Ishikawa (cell line): ENCODE measurements at regions not wholly inside any gene's neighbourhood (a gene's known extent, or its start where the extent isn't known, plus 50 kb on each side); places are given as distances from the start of the nearest gene placed in this dataset.

Source experiments
- CEBPB ChIP-seq: IDR thresholded peaks from 2 replicates; pipeline ENCODE4 v1.6.1; 2012
- CREB1 ChIP-seq: IDR thresholded peaks from 2 replicates; pipeline ENCODE4 v1.6.1; 2012; ENCODE audit warnings: low read depth
- EGR1 ChIP-seq: IDR thresholded peaks from 2 replicates; pipeline ENCODE4 v1.6.1; 2012
- EP300 ChIP-seq: IDR thresholded peaks from 2 replicates; pipeline ENCODE4 v1.6.1; 2012; ENCODE audit warnings: borderline replicate concordance
- FOXM1 ChIP-seq: IDR thresholded peaks from 2 replicates; pipeline ENCODE4 v1.6.1; 2012; ENCODE audit warnings: low read depth, borderline replicate concordance
- MAX ChIP-seq: IDR thresholded peaks from 2 replicates; pipeline ENCODE4 v1.6.1; 2012
- NFIC ChIP-seq: IDR thresholded peaks from 2 replicates; pipeline ENCODE4 v1.6.1; 2012
- RAD21 ChIP-seq: IDR thresholded peaks from 2 replicates; pipeline ENCODE4 v1.6.1; 2012; ENCODE audit warnings: low read depth
- REST ChIP-seq: IDR thresholded peaks from 2 replicates; pipeline ENCODE4 v1.6.1; 2012; ENCODE audit warnings: low read depth, mild to moderate bottlenecking
- TAF1 ChIP-seq: IDR thresholded peaks from 2 replicates; pipeline ENCODE4 v1.6.1; 2012; ENCODE audit warnings: low read depth, mild to moderate bottlenecking
- TCF12 ChIP-seq: IDR thresholded peaks from 2 replicates; pipeline ENCODE4 v1.6.1; 2012; ENCODE audit warnings: low read depth
- TEAD4 ChIP-seq: IDR thresholded peaks from 2 replicates; pipeline ENCODE4 v1.6.1; 2012
- USF1 ChIP-seq: IDR thresholded peaks from 2 replicates; pipeline ENCODE4 v1.6.1; 2012
- YY1 ChIP-seq: IDR thresholded peaks from 2 replicates; pipeline ENCODE4 v1.6.1; 2012; ENCODE audit warnings: low read depth
- ZBTB7A ChIP-seq: IDR thresholded peaks from 2 replicates; pipeline ENCODE4 v1.6.1; 2012; ENCODE audit warnings: low read depth

DNA sequence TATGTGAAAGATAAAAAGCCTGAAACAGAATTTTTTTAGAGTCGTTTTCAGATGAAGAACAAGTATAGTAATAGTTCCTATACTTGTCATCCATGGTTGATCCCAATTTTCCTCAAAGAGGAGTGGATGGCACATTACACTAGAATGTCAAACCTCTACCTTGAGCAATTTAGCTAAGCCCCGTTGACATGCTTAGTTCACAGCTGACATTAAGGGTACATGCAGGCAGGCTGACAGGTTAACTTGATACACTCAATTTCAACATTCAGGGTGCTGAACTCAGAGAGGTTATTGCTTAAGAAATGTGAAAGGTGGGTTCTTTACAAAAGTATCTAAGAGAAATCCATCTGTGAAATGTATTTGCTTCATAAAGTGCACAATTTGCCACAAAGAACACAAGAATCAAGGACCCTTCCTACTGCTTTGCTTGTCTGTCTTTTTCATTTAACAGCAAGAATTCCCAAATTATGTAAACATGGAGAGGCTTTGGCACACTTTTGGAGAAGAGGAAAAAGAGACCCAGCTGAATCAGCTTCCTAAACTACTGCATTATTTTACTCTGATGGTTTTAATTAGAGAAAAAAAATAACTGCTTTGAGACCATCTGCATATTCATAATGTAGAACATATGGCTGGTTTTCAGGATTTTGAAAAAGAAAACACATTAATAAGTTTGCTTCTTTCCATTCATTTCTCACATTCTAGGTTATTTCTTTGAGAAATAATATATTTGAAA lies 122.5 kb upstream of the DDIT4L start:
- TF ChIP-seq RAD21 (no peak), TEAD4 (no peak)

DNA sequence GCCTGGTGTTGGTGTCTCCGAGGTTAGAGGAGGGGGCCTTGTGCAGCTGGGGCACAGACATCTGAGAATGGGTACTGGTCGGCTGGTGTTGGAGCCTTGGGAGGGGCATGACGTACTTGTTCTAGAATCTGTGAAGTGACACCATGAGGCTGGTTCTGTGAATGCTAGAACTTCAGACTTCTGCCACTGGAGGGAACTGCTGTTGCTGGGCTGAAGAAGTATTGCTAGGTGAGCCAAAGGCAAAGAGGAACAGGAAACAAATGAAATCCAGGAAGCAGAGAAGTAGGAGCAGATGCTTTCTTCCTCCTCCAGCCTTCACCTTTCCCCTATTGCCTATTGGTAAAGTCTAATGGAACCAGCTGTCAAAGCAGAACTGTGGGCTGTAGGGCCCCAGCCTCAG lies 120.9 kb upstream of the DDIT4L start:
- TF ChIP-seq TCF12 (no peak), RAD21 (peak; percentile 14; the same call in 1 of the 2 replicates)

DNA sequence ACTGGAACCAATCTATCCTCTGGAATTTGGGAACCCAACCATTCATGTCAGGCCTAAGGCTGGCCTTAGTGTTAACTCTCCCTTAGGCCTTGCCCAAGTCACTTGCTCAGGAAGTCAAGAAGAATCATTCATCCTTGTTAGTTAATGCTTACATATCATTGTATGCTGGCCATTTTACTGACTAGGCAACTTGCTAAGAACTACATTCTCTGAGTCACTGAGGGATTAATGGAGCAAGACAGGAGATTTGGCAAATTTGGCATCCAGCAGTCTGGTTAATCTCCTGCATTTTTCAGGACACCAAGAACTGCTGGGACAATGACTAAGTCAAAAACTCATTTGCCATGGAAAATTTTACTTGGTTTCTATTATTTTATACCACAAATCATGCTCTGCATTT lies 115.8 kb upstream of the DDIT4L start:
- no peak for TF ChIP-seq CEBPB
- no peak for TF ChIP-seq TEAD4
- no peak for TF ChIP-seq CREB1
- no peak for TF ChIP-seq USF1
- no peak for TF ChIP-seq EGR1
- no peak for TF ChIP-seq NFIC
- no peak for TF ChIP-seq YY1
- TF ChIP-seq ZBTB7A: no peak
- TF ChIP-seq EP300: no peak
- no peak for TF ChIP-seq FOXM1
- TF ChIP-seq MAX: no peak
- TF ChIP-seq TAF1: no peak
- no peak for TF ChIP-seq REST
- TF ChIP-seq RAD21: no peak
- TF ChIP-seq TCF12: no peak

DNA sequence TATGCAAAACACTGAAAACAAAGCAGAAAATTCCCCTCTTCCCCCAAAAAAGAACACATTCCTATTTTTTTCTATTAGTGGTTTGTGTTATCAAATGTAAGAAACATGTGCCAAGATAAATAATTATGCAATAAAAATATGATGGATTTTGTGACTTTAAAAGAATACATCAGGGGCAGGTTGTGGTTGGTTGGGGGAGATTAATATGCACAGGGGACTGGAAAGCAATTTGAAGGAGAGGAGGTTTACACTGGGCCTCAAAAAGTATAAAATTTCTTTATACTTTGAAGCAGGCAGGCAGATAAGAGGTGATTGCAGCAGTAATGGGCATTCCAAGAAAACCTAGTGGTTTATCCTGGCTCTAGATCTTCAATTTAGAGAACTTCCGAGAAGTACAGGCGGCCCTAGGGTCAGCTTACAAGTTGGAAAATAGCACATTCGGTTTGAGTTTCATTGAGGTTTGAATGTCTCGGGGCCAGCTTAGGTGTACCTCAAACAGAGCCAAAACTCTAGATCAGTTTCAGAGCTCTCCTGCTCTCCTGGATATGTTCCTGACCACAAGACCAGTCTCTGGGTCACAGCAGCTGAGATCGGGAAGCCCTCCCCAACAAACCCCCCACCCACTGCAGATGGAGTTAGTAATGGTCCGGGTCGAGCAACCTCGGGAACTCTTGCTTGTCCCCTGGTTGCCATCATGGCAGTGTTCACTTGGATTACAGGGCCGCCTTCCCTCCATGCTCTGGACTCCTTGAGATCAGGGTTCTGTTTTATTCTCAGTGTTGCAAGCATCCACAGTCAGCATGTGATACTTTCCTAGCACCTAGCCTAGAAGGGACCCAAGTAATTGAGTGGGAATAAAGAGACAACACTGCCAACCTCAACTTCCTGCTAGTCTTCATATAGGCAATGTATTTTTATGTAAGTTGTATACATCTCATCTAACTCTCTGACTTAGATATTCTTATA lies 112.1 kb upstream of the DDIT4L start:
- no peak for TF ChIP-seq REST
- no peak for TF ChIP-seq TCF12
- TF ChIP-seq NFIC: no peak
- TF ChIP-seq EGR1: no peak
- no peak for TF ChIP-seq ZBTB7A
- no peak for TF ChIP-seq TEAD4
- TF ChIP-seq MAX: no peak
- no peak for TF ChIP-seq YY1
- TF ChIP-seq EP300: no peak
- TF ChIP-seq RAD21: no peak
- TF ChIP-seq CEBPB: no peak
- no peak for TF ChIP-seq CREB1
- TF ChIP-seq USF1: no peak
- TF ChIP-seq FOXM1: no peak

DNA sequence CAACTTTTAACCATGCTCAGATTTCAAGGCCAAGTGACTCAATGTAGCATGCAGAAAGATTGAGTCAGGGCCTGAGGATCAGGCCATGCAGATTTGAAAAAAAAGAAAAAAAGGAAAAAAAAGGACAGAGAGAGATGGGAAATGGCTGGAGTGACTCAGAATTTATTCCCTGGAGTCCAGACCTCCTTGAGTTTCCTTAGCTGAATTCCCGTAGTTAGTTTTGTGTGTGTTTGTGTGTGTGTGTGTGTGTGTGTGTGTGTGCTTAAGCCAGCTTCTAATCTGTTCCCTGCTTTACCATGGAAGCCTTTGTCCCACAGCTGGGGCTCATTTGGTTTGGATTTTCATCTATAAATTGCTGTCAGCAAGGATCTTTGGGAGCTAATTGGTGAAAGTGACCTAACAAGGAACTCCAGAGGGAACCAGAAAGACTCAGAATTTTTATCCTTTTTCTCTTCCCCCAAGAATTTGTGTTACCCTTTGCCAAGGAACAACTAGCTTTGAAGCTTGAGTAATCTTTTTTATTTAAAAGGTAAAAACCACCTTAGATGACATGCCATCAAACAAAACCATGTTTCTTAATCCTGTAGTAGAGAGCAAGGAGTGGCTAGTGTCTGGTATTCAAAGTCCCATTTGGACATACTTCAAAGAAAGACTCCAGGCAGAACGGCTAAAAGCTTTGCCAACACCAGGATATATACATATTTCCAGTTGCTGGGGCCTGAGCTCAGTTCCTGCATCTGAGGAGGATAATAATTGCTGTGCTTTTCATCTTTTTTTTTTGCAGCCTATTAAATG lies 109.0 kb upstream of the DDIT4L start:
- peak; percentile 61 for TF ChIP-seq NFIC
- TF ChIP-seq REST: no peak
